Head of caudate nucleus (tissue), 42 donors: ENCODE measurements at regions not wholly inside any gene's neighbourhood (a gene's known extent, or its start where the extent isn't known, plus 50 kb on each side); places are given as distances from the start of the nearest gene placed in this dataset.

ENCODE experiments used
- DNase-seq, 42 donors: peaks; one replicate each; pipeline versions ENCODE4 v3.0.0 to v3.0.0-alpha.2; 2020 to 2021; ENCODE audit warnings: mixed read lengths in 7 of 42
- intact Hi-C: fragments of 100-400 bp; cut with DNase I; formaldehyde crosslinking; loops from one replicate; pipeline ENCODE4 v1.15.0; 2022

DNA sequence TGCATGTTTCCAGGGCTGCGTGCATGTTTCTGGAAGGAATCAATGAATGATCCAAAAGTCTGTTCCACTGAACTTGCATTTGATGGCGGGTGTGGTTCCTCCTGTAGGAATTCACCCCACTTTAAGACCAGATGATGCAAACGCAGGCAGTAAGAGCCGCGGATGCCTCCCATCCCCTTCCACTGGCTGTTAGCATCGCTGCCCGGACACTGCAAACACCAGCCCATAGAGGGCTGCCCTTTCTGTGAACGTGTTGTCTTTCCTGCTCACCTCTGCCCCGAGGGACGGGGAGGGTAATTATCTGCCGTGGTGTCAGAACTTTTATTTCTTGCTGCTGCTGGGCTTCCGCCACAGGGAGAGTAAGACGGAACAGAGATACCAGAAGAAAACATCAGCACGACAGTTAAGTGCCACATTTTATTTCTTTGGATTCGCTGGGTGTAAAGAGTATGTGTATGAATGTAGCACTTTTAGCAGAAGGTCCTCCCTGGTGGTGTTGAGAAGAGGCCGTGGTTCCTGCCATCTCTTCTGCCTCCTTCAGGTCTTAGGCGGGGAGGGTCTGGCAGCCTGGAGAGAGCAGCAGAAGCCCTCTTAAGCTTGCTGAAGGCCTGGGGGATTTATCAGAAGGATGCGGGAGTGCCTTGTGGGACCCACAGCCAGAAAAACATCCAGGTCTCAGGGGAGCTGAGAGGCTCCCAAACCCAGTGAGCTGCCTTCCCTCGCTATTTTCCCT lies 53.2 kb upstream of the NECTIN1 start:
- intact Hi-C loops, result no loop called here
- no peak for DNase-seq

DNA sequence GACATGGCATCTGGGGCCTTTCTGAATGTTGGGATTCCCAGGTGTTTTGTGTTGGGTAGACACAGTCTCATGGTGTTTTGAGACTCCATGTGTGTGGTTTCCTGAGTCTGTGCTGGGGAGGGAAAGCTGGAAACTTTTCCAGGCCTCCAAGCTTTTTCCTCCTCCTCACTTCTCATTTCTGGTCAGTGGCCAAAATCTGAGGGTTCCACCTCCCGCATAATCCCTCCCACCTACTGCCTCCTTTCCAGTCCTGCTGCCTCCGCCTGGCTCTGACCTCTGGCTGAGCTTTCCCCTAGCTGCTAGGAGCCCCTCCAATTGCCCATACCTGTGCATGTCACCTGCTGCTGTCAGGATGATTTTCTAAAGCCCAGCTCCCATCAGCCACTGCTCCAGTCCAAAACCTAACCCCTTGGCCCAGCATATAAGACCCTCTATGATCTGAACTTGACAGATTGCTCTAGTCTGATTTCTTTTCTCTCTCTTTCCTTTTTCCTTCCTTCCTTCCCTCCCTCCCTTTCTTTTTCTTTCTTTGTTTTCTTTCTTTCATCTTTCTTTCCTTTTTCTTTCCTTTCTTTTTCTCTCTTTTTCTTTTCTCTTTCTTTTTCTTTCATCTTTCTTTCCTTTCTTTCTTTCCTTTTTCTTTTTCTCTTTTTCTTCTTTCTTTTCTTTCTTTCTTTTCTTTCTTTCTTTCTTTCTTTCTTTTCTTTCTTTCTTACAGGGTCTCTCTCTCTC lies 51.4 kb upstream of the NECTIN1 start:
- no peak for DNase-seq
- intact Hi-C loops, result no loop called here

DNA sequence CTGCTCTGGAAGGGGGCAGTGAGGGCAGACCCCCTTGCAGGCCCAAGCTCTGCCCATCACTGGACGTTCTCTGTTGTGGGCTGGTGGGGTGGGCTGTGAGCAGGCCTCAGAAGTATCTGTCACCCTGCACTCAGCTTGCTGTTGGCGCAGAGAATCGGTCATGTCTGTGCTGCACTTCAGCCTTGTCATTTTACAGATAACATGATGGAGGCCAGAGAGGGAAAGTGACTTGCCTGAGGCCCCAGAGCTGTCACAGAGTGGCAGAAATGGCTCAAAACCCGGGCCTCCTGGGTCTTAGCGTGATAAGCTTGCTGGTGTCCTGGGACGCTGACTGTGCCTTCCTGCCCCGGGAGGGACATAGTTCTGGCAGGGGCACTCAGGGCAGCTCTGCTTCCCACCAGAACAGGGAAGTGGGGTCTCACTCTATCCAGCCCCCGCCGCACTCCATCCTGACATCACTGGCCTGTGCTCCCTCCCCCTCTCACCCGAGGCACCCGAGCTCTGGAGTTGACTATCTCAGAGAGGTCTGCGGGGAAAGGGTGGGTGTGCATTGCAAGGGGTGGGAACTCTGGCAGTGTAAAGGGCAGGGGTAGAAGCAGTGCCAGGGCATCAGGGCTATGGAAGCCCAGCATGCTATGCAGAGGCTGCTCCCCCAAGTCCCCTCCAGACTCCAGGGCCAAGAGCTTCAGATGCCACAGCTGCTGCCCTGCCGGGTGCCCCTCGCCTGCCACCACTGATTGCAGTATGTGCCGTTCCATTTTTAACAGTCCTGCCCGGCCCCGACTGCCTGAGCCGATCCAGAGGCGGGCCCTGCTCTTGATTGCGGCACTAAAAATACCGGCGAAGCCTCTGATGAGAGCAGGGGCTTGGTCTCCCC lies 50.4 kb upstream of the NECTIN1 start:
- intact Hi-C loops, result no loop called here

More for the DNA sequence above, 50.4 kb upstream of the NECTIN1 start:
- no peak for DNase-seq
